ENCODE measurements at regions not wholly inside any gene's neighbourhood (a gene's known extent, or its start where the extent isn't known, plus 50 kb on each side); places are given as distances from the start of the nearest gene placed in this dataset.

DNA sequence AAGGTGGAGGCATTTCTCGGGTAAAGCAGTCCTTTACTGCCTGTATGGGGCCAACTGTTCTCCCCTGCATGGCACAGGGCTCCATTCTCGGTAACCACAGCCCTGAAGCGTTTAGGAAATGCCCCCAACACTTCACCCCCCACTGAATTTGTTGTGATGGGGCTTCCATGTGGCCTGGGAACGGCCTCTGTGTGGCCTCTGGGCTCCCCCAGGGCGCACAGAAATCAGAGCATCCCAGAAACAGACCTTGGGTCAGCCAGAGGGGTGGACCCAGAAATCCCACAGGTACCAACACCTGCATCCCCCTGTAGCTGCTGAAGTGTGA is 153.7 kb upstream of the VSTM2B start:
- Histone ChIP-seq H2AFZ (ENCODE audit: low read length) (no peak overlapping the region), H3K9me3 (ENCODE audit: low read length) (no peaks in the 10 kb centered on the region), H3K4me2 (ENCODE audit: low read length) (no peak overlapping the region), H4K20me1 (ENCODE audit: insufficient read depth, low read length) (no peaks in the 10 kb centered on the region), H3K79me2 (ENCODE audit: insufficient read depth, low read depth, low read length) (no peaks in the 10 kb centered on the region), H3K36me3 (ENCODE audit: insufficient read depth, low read length) (no peaks in the 10 kb centered on the region), H3K4me3 (ENCODE audit: low read depth, low read length, poor library complexity, severe bottlenecking) (no peak overlapping the region), H3K27ac (ENCODE audit: low read depth, low read length, poor library complexity, severe bottlenecking) (no peak overlapping the region), H3K9me2 (ENCODE audit: insufficient read depth, low read length) (no peaks in the 10 kb centered on the region), H3K4me1 (ENCODE audit: insufficient read depth, low read length, poor library complexity, severe bottlenecking) (no peaks in the 10 kb centered on the region)
- intact Hi-C loops (cut with micrococcal nuclease; ENCODE audit: unreplicated experiment) = no loop called here
- POLR2A ChIA-PET = no interaction called here
- TF ChIP-seq, protein P1, sequence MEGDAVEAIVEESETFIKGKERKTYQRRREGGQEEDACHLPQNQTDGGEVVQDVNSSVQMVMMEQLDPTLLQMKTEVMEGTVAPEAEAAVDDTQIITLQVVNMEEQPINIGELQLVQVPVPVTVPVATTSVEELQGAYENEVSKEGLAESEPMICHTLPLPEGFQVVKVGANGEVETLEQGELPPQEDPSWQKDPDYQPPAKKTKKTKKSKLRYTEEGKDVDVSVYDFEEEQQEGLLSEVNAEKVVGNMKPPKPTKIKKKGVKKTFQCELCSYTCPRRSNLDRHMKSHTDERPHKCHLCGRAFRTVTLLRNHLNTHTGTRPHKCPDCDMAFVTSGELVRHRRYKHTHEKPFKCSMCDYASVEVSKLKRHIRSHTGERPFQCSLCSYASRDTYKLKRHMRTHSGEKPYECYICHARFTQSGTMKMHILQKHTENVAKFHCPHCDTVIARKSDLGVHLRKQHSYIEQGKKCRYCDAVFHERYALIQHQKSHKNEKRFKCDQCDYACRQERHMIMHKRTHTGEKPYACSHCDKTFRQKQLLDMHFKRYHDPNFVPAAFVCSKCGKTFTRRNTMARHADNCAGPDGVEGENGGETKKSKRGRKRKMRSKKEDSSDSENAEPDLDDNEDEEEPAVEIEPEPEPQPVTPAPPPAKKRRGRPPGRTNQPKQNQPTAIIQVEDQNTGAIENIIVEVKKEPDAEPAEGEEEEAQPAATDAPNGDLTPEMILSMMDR (conservative IDR thresholded peaks at IDR 0.05; ENCODE audit: low read length) = no peak
- no peak for TF ChIP-seq EZH2phosphoT487 (IDR thresholded peaks at IDR 0.05; ENCODE audit: borderline replicate concordance, low read depth, low read length)
- BruUV-seq (replicated peaks) = no TSS peak
- no peak for DNase-seq (ENCODE audit: low spot score)
- CTCF ChIA-PET (ENCODE audit: unreplicated experiment) = no interaction called here

DNA sequence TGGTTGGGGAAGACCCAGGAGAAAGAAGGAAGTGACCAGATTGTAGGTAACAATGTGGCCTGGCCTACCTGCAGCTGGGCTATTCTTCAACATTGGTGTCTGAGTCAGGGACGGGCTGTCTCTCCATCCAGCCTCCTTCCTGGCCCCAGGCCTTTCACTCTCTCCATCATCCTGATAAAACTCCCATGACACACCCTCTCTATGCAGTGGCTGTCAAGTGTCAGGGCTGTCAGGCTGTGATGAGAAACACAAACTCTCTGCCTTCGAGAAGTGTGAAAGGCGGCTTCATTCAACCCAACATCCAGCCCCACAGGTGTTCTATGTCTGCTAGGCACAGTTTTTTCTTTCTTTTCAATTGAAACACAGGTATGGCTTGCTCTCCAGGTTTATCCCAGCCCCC is 153.3 kb upstream of the VSTM2B start:
- Histone ChIP-seq H3K4me2 (ENCODE audit: low read length) (no peak overlapping the region), H3K9me2 (ENCODE audit: insufficient read depth, low read length) (no peaks in the 10 kb centered on the region), H3K4me3 (ENCODE audit: low read depth, low read length, poor library complexity, severe bottlenecking) (no peak overlapping the region), H3K4me1 (ENCODE audit: insufficient read depth, low read length, poor library complexity, severe bottlenecking) (no peaks in the 10 kb centered on the region), H3K79me2 (ENCODE audit: insufficient read depth, low read depth, low read length) (no peaks in the 10 kb centered on the region), H3K36me3 (ENCODE audit: insufficient read depth, low read length) (no peaks in the 10 kb centered on the region), H3K27ac (ENCODE audit: low read depth, low read length, poor library complexity, severe bottlenecking) (no peak overlapping the region), H3K9me3 (ENCODE audit: low read length) (no peaks in the 10 kb centered on the region), H4K20me1 (ENCODE audit: insufficient read depth, low read length) (no peaks in the 10 kb centered on the region), H2AFZ (ENCODE audit: low read length) (no peak overlapping the region)
- no TSS peak for BruUV-seq (replicated peaks)
- ChIA-PET CTCF (ENCODE audit: unreplicated experiment) (no interaction called here), POLR2A (no interaction called here)
- intact Hi-C loops (cut with micrococcal nuclease; ENCODE audit: unreplicated experiment) = no loop called here
- TF ChIP-seq, protein P1 (conservative IDR thresholded peaks at IDR 0.05; ENCODE audit: low read length) = no peak
- TF ChIP-seq EZH2phosphoT487 (IDR thresholded peaks at IDR 0.05; ENCODE audit: borderline replicate concordance, low read depth, low read length) = no peak
- no peak for DNase-seq (ENCODE audit: low spot score)

DNA sequence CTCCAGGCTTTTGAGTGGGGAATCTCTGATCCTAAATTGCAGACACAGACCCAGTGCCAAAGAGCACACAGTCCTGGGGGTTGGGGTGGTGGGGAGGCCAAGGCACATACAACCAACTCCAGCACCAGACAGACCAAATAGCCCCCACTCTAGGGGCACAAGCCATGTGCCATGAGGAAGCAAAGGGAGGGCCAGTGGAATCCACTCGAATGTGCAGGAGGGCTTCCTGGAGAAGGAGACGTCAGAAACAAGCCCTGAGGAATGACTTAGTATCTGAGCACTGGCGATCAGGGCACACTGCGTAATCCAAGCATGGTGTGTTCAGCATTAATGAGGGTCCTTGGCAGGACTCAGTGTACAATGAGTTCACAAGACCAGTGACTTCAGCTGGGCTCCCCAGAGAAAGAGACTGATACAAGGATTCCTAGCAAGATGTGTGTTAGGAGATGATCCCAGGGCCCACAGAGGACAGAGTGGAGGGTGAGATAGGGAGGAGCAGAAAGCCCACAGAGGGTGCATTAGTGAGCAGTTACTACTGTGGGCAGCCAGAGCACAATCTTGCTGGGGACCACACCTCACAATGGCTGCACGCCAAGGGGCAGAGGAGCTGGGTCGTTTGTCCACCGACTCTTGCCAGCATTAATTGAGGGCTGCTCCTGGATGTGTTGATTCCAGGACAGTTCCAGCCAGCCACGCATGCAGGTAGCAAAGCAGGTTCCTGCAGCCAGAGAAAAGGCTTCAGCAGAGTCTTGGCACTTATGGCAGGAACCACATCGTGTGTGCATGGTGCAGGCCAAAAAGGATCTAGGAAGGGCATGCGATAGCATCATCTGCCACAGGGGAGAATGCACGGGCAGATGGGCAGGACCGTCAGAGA is 152.6 kb upstream of the VSTM2B start:
- no peak overlapping the region for H3K4me2 ChIP-seq (ENCODE audit: low read length)
- intact Hi-C loops (cut with micrococcal nuclease; ENCODE audit: unreplicated experiment) = no loop called here
- DNase-seq (ENCODE audit: low spot score) = no peak
- H2AFZ ChIP-seq (ENCODE audit: low read length) = no peak overlapping the region
- TF ChIP-seq EZH2phosphoT487 (IDR thresholded peaks at IDR 0.05; ENCODE audit: borderline replicate concordance, low read depth, low read length) = no peak
- TF ChIP-seq, protein P1 (conservative IDR thresholded peaks at IDR 0.05; ENCODE audit: low read length) = no peak
- no peaks in the 10 kb centered on the region for H4K20me1 ChIP-seq (ENCODE audit: insufficient read depth, low read length)
- no peaks in the 10 kb centered on the region for H3K4me1 ChIP-seq (ENCODE audit: insufficient read depth, low read length, poor library complexity, severe bottlenecking)
- no peaks in the 10 kb centered on the region for H3K9me3 ChIP-seq (ENCODE audit: low read length)
- H3K79me2 ChIP-seq (ENCODE audit: insufficient read depth, low read depth, low read length) = no peaks in the 10 kb centered on the region
- ChIA-PET POLR2A (no interaction called here), CTCF (ENCODE audit: unreplicated experiment) (no interaction called here)
- H3K27ac ChIP-seq (ENCODE audit: low read depth, low read length, poor library complexity, severe bottlenecking) = no peak overlapping the region
- BruUV-seq (replicated peaks) = no TSS peak
- no peaks in the 10 kb centered on the region for H3K9me2 ChIP-seq (ENCODE audit: insufficient read depth, low read length)
- no peaks in the 10 kb centered on the region for H3K36me3 ChIP-seq (ENCODE audit: insufficient read depth, low read length)
- no peak overlapping the region for H3K4me3 ChIP-seq (ENCODE audit: low read depth, low read length, poor library complexity, severe bottlenecking)
